COLO668 (cell line): ENCODE measurements at regions not wholly inside any gene's neighbourhood (a gene's known extent, or its start where the extent isn't known, plus 50 kb on each side); places are given as distances from the start of the nearest gene placed in this dataset.

Experiments used
- DNase-seq: peaks from one replicate; lab custom pipeline; 2025; ENCODE audit not compliant: unreplicated experiment; lab: John Stamatoyannopoulos, UW

- DNase-seq: no peak
These were observed 67.7 kb upstream of the GCM1 start for GRCh38 chr6:53216301-53216700.

GRCh38 chr6:53214172-53214571, 65.5 kb upstream of the GCM1 start:
- DNase-seq: no peak

GRCh38 chr6:53210811-53211210, 62.2 kb upstream of the GCM1 start:
- no peak for DNase-seq

DNA sequence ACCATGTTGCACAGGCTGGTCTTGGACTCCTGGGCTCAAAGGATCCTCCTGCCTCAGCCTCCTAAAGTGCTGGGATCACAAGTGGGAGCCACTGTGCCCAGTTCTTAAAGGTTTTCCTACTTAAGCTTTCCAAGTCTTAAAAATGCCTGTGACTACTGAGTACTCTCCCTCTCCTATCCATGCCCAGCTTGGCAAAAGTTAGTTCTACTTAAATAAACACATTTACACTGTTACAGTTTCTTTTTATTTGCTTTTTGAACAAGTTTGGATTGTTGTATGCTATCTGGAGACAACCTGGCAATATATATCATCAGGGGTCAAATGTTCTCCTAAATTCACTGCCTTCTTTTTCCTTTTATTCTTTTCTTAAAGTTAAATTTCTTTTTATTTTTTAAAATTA, 61.0 kb upstream of the GCM1 start:
- DNase-seq: no peak

DNA sequence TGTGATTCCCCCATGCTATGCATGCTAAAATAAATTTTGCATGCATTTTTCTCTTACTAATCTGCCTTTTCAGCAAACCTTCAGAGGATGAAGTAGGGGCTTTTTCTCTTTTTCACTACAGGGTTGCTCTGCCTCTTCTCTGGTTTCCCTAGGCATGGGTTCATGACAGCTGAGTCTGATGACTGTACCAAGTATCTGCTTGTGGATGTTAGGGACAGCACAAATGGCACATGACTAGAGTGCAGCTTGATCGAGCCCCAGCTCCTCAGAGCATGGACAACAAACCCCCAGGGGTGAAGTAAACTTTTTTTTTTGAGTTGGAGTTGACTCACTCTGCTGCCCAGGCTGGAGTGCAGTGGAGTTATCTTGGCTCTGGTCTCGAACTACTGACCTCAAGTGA, 57.1 kb upstream of the GCM1 start:
- DNase-seq: no peak

- peak; percentile 3 for DNase-seq
These were observed 54.8 kb upstream of the GCM1 start for GRCh38 chr6:53203483-53203882.

DNA sequence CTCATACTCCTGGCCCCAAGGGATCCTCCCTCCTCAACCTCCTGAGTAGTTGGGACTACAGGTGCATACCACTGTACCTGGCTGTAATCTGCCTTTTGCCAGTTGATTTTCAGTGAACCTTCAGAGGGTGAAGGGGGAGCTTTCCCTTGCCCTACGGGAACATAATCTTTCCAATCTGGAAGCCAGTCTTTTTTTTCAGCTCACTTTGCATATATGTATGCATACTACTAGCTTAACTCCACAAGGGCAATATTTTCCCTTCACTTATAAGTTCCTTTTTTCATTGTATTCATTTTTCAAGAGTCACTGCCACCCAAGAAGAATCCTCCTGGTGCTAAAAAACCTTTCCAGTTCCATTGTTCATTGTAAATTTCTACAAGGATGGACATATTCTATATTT, 53.4 kb upstream of the GCM1 start:
- DNase-seq: no peak

DNA sequence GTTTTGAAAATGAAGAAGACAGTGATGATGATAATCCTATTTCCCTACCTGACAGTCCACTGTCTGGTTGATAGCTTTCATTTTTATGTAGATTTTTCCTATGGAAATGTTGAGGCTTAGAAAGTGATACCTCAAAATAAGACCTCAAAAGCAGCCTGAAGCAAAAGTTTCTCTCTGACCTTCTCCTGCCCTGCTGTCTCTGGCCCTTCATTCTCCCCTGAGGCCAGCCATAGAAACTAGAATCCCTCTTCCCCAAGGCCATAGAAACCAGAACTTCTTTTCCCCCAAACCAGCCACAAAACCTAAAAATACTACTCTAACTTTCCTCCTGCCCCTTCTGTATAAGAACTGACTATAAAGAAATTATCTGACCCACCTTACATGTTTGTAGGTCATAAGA, 52.6 kb upstream of the GCM1 start:
- DNase-seq: no peak

DNA sequence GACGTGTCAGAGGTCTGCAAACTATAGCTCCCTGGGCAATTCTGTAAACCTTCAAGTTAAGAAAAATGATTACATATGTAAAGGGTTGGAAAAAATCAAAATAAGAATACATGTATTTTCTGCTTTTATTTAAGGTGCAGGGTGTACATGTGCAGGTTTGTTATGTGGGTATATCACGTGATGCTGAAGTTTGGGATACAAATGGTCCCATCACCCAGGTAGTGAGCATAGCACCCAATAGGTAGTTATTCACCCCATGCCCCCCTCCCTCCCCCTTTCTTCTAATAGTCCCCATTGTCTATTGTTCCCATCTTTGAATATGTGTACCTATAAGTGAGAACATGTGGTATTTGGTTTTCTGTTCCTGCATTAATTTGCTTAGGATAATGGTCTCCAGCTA, 51.1 kb upstream of the GCM1 start:
- no peak for DNase-seq

GRCh38 chr6:53199156-53199555, 50.5 kb upstream of the GCM1 start:
- DNase-seq: no peak
